ENCODE measurements at regions not wholly inside any gene's neighbourhood (a gene's known extent, or its start where the extent isn't known, plus 50 kb on each side); places are given as distances from the start of the nearest gene placed in this dataset.

- DNase-seq: no peak
These were observed 123.8 kb upstream of the RET start for GRCh38 chr10:42952931-42953683.

- DNase-seq: no peak
These were observed 122.9 kb upstream of the RET start for GRCh38 chr10:42953684-42954674.

- DNase-seq: no peak
These were observed 121.9 kb upstream of the RET start for GRCh38 chr10:42954766-42955492.

GRCh38 chr10:42955493-42955889, 121.4 kb upstream of the RET start:
- DNase-seq: no peak

- no peak for DNase-seq
These were observed 120.8 kb upstream of the RET start for GRCh38 chr10:42956045-42956444.

- DNase-seq: no peak
These were observed 118.6 kb upstream of the RET start for GRCh38 chr10:42958142-42958868.

- no peak for DNase-seq
These were observed 117.0 kb upstream of the RET start for GRCh38 chr10:42959833-42960232.

GRCh38 chr10:42960491-42960990, 116.3 kb upstream of the RET start:
- DNase-seq: no peak

GRCh38 chr10:42960991-42961795, 115.7 kb upstream of the RET start:
- DNase-seq: no peak

- DNase-seq: no peak
These were observed 115.1 kb upstream of the RET start for GRCh38 chr10:42961796-42962109.

GRCh38 chr10:42962110-42962901, 114.6 kb upstream of the RET start:
- DNase-seq: no peak

GRCh38 chr10:42962902-42963231, 114.0 kb upstream of the RET start:
- DNase-seq: no peak

GRCh38 chr10:42963312-42963711, 113.6 kb upstream of the RET start:
- no peak for DNase-seq

GRCh38 chr10:42969147-42969546, 107.7 kb upstream of the RET start:
- no peak for DNase-seq

GRCh38 chr10:42969909-42970308, 107.0 kb upstream of the RET start:
- no peak for DNase-seq

- DNase-seq: no peak
These were observed 106.2 kb upstream of the RET start for GRCh38 chr10:42970451-42971250.

- DNase-seq: no peak
These were observed 105.6 kb upstream of the RET start for GRCh38 chr10:42971251-42971599.

- DNase-seq: no peak
These were observed 103.9 kb upstream of the RET start for GRCh38 chr10:42972946-42973345.

- DNase-seq: no peak
These were observed 103.5 kb upstream of the RET start for GRCh38 chr10:42973411-42973810.

All from NCI-H1092 treated with DMSO at 0.1 percent for 48 hours (cell line).